DMS79 treated with DMSO at 0.1 percent for 48 hours (cell line): ENCODE measurements at regions not wholly inside any gene's neighbourhood (a gene's known extent, or its start where the extent isn't known, plus 50 kb on each side); places are given as distances from the start of the nearest gene placed in this dataset.

Experiments used
- DNase-seq: peaks from one replicate; lab custom pipeline; 2025; lab: John Stamatoyannopoulos, UW

DNA sequence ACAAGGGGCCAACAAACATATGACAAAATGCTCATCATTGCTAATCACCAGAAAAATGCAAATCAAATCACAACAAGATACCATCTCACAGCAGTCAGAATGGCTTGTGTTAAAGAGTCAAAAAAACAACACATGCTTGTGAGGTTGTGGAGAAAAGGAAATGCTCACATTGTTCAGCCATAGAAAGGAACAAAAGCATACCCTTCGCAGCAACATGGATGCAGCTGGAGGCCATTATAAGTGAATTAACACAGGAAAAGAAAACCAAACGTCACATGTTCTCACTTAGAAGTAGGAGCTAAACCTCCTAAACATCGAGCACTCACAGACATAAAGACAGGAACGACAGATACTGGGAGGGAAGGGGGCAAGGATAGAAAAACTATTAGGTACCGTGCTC lies 678.4 kb upstream of the GRM7 start:
- no peak for DNase-seq

- no peak for DNase-seq
Measured at GRCh38 chr3:6182909-6183308, 678.0 kb upstream of the GRM7 start.

GRCh38 chr3:6189384-6189783 lies 671.5 kb upstream of the GRM7 start:
- DNase-seq = no peak

DNA sequence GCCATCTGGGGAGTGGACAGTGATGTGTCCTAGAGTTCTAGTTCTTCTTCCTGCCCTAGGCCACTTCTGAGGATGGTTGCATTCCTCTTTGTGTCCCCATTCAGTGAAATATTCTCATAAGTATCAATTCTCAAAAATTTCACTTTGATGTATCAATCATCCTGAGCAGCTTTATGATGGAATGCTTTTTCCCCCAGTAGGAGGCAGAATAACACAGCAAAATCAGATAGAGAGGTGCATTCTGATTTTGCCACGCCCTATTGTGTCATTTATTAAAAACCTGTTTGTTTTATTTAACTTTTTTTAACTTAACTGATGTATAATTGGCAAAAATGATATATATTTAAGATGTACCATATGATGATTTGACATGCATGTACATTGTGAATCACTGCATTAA lies 656.0 kb upstream of the GRM7 start:
- no peak for DNase-seq

DNA sequence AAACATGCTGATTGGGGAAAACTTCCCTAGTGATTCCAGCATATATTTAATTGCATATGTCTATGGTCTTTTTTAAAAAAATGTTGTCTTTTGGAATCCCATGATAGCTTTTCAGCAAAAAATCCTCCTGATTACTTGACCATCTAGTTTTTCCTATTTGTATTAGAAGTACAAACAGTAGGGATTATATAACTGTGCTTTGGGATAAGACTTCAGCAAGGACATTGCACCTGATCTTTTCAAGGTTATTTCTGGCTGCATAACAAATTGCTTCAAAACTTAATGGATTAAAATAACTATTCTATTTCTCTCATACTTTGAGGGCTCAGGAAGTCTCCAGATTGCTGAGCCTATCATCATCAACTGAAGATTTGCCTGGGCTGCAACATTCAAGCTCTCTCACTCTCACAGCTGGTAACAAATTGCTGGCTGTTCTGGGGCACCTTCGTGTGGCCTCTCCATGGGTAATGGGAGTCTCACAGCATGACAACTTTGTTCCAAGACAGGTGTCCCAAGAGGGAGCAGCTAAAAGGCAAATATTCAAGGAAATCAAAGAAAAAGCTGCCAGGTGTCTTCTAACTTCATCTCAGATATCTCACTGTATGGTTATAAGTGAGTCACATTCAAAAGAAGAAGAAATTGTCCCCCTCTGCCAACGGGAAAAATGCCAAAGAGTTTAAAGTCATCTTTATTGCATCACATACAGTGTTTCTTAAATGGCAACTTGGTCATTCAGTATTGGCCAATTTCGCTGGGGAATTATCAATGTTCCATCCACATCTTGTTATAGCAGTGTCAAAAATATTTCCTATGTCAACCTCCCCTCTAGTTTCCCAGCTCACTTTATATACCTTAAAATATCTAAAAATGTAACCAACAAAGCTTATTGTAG lies 644.5 kb upstream of the GRM7 start:
- DNase-seq = no peak

- DNase-seq = no peak
Measured at GRCh38 chr3:6220447-6220846, 640.5 kb upstream of the GRM7 start.

DNA sequence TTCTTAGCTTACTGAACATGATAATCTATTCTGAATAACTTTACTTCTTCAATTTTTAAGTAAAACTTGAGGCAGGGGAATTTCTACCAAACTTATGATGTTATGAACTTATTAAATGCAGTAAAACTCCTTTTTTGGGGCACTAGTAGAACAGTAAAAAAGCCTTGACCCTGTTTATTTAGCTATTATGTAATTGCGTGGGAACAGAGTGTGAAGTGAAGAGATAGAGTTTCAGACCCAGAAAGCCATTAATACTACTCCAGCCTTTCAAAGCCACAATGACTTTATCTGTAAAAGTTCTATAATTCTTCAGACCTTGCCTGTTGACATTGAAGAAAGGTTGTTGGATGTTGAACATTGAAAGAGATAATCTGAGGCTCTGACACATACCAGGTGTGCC lies 638.8 kb upstream of the GRM7 start:
- no peak for DNase-seq

DNA sequence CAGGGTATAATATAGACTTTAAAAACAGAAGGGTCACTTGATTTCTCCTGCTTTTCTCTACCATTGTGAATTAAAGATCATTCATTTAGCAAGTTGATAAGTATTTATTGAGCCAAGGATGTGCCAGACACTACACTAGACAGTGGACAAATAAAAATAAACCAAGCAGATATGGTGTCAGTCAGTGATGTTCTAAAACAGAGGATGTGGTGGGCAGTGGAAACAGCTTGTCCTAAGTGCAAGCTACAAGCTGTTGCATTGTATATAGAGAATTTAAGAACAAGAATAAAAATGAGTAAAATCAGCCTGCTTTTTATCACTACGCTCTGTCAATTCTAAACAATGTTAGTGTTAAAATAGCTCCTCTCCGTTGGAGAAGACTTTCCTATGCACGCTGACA lies 637.3 kb upstream of the GRM7 start:
- no peak for DNase-seq

- no peak for DNase-seq
Measured at GRCh38 chr3:6228958-6229683, 631.8 kb upstream of the GRM7 start.

DNA sequence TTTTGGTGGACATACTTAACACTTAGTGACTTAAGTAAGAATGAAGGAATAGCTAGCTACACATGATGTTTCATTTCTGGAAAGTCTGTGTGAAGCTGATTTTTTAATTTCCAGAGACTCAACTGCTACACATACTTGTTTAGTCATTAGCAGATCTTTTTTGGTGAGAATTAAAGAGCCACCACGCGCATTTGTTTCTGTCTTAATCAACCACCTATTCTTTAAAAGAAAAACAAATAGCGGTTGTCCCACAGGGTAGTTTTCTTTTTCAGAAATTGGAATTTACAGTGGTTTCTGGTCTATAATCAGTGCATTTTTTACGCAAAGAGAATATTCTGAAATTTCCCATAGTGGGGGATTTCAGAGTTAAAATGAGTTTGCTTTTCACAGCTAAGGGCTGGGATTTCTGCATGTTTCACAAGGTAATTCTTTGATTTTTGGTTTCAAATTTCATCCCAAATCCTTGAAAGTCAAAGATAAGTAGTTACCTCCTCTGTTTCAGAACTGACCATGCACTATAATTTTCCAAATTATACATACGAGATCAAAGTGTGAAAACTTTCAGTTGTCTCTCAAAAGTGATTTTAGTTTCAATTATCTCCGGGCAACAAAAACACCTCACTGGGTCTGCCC lies 631.0 kb upstream of the GRM7 start:
- DNase-seq = no peak

DNA sequence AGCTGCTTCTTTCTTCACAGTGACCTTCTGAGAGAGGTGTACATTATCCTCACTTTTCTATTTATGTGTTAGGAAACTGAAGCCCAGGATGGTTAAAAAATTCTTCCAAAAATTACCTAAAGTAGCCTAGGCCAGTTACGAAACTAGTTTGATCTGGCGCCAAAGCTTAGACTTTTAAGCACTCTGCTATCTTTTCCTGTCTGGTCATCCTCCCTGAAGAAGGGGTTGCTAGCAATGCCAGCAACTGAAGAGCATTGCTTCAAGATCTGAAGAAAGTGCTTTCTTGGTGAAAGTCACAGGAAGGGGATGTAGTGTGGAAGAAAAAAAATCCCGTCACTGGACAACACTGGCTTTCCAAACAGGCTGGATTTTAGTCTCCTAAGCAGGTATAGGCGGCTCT lies 618.8 kb upstream of the GRM7 start:
- no peak for DNase-seq

GRCh38 chr3:6248528-6248927 lies 612.4 kb upstream of the GRM7 start:
- no peak for DNase-seq

- DNase-seq = no peak
Measured at GRCh38 chr3:6249679-6250078, 611.2 kb upstream of the GRM7 start.

- no peak for DNase-seq
Measured at GRCh38 chr3:6250167-6250566, 610.7 kb upstream of the GRM7 start.

GRCh38 chr3:6251612-6252400 lies 609.1 kb upstream of the GRM7 start:
- DNase-seq = no peak

GRCh38 chr3:6254490-6254889 lies 606.4 kb upstream of the GRM7 start:
- no peak for DNase-seq

DNA sequence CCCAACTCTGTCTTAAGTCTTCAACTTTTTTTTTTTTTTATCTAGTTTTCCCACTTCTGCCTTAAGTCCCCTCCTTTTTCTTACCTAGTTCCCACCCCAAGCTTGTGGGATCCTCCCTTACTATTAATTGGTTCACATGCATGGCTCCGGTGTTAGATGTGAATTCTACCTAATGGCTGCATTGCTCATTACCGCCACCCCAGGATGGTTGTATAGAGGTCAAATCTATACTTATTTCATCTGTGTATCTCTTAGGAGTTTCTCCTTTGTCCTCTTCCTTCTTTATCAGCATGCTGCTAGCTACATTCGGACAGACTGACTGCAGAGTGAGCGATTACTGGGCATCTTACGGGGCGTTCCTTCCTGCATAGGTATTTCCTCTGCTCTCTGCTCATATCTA lies 605.7 kb upstream of the GRM7 start:
- DNase-seq = no peak

DNA sequence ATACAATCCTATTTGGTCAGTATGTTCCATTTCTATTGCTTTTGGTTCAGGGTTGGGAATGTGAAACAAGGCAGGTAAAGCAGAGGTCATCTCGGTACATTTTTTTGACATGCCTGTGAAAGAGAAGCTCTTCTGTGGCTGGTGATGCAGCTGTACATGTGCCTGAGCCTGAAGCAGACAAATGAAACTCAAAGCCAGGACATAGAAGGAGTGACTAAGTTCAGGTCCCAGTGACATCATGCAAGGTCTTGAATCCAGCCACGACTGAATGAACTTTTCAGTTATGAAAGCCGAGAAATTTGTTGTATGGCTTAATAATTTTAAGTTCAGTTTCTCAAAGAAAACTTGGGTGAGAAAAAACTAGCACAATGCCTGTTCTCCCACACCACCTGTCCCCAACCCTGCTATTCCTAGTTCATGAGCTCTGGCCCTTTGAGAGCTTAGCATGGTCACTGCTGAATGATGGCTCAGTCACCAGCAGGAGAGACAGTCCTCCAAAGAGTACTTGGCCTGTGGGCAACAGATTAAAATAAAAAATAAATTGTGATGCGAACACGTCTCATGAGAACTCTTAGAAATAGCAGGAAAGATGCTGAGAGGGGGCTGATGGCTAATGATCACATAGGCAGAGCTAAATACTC lies 600.2 kb upstream of the GRM7 start:
- DNase-seq = no peak

DNA sequence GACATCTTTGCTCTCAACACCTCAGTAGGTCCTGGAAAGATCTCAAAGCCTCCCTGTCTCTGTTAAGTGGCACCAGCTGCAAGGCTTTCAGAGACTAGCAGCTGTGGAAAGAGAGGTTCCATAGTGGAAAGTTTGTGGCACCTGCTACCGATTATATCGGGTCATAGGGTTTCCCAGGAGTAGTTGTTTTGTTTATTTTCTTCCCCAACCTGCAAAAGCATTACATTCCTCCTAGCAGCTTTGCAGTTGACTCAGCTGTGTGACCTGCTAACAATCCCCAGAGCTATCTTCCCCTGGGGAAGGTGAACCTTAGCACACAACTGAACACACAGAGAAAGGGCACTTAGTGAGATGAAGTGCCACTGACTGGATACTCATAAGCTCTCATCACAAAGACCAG lies 598.9 kb upstream of the GRM7 start:
- no peak for DNase-seq

GRCh38 chr3:6264036-6264435 lies 596.9 kb upstream of the GRM7 start:
- no peak for DNase-seq

DNA sequence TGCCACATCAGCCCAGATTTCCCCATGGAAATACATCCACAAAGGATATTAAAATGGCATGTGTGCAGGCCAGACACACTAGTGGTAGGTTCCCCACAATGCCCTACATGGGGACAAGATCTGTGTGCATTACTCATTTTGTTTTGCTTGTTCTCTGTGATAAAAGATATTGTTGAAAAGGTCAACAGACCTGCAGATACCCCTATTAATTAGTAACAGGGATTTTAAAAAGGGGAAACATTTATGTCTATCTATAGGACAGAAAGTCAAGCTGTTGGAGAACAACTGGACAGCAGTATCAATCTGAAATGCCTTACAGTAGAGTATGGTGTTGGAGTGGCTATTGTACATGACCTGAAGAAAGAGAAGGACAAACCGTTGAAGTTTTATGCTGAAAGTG lies 596.0 kb upstream of the GRM7 start:
- DNase-seq = no peak

DNA sequence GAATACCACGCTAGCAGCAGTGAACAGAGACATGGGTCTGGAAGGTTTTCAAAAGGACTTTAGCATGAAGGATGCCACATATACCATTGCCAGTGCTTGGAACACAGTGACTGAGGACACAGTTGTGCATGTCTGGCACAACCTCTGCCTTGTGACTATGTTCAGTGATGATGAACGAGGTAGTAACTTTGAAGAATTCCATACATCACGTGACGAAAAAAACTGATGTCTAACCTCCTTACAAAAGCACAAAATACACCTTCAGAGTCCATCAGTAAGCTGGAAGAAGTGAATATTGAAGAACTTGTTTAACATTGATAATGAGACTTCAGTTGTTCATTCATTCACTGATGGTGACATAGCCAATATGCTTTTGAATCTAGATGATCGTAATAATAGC lies 594.8 kb upstream of the GRM7 start:
- no peak for DNase-seq
